ENCODE measurements at regions not wholly inside any gene's neighbourhood (a gene's known extent, or its start where the extent isn't known, plus 50 kb on each side); places are given as distances from the start of the nearest gene placed in this dataset.

DNA sequence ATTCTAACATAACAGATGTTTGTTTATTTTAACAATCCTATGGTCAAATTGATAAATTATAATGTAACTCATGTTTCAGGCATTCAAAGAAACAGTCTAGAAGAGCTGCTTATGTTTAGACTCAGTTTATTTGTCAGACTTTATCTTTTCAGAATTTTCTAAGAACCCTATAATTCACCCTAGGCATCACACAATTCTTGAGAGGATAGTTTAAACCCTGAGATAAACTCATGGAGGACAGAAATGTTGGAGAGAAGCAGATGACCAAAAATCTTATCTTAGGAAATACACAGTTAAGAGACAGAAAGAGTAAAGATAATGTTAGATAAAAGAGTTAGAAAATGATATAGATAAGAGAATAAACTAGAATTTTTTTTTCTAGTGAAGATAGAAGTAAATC lies 1185.7 kb upstream of the SLC10A2 start:
- H3K79me2 ChIP-seq (ENCODE audit: low read length) = no peaks in the 10 kb centered on the region
- no peaks in the 10 kb centered on the region for H3K4me1 ChIP-seq (ENCODE audit: insufficient read depth, low read length)
- ATAC-seq (no peak), DNase-seq (no peak)
- no peaks in the 10 kb centered on the region for H3K27me3 ChIP-seq (ENCODE audit: low read length)
- intact Hi-C loops (cut with micrococcal nuclease) = no loop called here
- H4K20me1 ChIP-seq (ENCODE audit: low read length) = no peaks in the 10 kb centered on the region
- no peaks in the 10 kb centered on the region for H3F3A ChIP-seq (ENCODE audit: low read length, unreplicated experiment)
- H3K4me3 ChIP-seq (ENCODE audit: low read length) = no peak overlapping the region
- no peak overlapping the region for H3K4me2 ChIP-seq (ENCODE audit: low read length)
- POLR2A ChIA-PET (ENCODE audit: unreplicated experiment) = no interaction called here
- H2AFZ ChIP-seq (ENCODE audit: low read length) = no peak overlapping the region
- no peaks in the 10 kb centered on the region for H3K9me2 ChIP-seq (replicated peaks; ENCODE audit: low read length)
- no peak overlapping the region for H3K9ac ChIP-seq (ENCODE audit: low read length)
- no TSS peak for BruUV-seq (replicated peaks)
- H3K27ac ChIP-seq (ENCODE audit: low read length) = no peak overlapping the region
- no peaks in the 10 kb centered on the region for H3K9me3 ChIP-seq (ENCODE audit: low read length)
- TF ChIP-seq EZH2 (IDR thresholded peaks at IDR 0.05; ENCODE audit: low read length, unreplicated experiment) (no peak), EZH2phosphoT487 (IDR thresholded peaks at IDR 0.05; ENCODE audit: borderline replicate concordance, low read length) (no peak)
- TF ChIP-seq, protein P1, sequence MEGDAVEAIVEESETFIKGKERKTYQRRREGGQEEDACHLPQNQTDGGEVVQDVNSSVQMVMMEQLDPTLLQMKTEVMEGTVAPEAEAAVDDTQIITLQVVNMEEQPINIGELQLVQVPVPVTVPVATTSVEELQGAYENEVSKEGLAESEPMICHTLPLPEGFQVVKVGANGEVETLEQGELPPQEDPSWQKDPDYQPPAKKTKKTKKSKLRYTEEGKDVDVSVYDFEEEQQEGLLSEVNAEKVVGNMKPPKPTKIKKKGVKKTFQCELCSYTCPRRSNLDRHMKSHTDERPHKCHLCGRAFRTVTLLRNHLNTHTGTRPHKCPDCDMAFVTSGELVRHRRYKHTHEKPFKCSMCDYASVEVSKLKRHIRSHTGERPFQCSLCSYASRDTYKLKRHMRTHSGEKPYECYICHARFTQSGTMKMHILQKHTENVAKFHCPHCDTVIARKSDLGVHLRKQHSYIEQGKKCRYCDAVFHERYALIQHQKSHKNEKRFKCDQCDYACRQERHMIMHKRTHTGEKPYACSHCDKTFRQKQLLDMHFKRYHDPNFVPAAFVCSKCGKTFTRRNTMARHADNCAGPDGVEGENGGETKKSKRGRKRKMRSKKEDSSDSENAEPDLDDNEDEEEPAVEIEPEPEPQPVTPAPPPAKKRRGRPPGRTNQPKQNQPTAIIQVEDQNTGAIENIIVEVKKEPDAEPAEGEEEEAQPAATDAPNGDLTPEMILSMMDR (conservative IDR thresholded peaks at IDR 0.05; ENCODE audit: low read depth, low read length) = no peak
- CTCF ChIA-PET = no interaction called here
- H3K36me3 ChIP-seq (ENCODE audit: low read depth, low read length) = no peaks in the 10 kb centered on the region

GRCh38 chr13:104246955-104247354 lies 1180.7 kb upstream of the SLC10A2 start:
- Histone ChIP-seq H4K20me1 (ENCODE audit: low read length) (no peaks in the 10 kb centered on the region), H3F3A (ENCODE audit: low read length, unreplicated experiment) (no peaks in the 10 kb centered on the region), H3K79me2 (ENCODE audit: low read length) (no peaks in the 10 kb centered on the region), H3K4me1 (ENCODE audit: insufficient read depth, low read length) (no peaks in the 10 kb centered on the region), H3K9ac (ENCODE audit: low read length) (no peak overlapping the region), H3K9me2 (replicated peaks; ENCODE audit: low read length) (no peaks in the 10 kb centered on the region), H3K27me3 (ENCODE audit: low read length) (no peaks in the 10 kb centered on the region), H3K4me3 (ENCODE audit: low read length) (no peak overlapping the region), H3K9me3 (ENCODE audit: low read length) (no peaks in the 10 kb centered on the region), H2AFZ (ENCODE audit: low read length) (no peak overlapping the region), H3K4me2 (ENCODE audit: low read length) (no peak overlapping the region), H3K27ac (ENCODE audit: low read length) (no peak overlapping the region), H3K36me3 (ENCODE audit: low read depth, low read length) (no peaks in the 10 kb centered on the region)
- BruUV-seq (replicated peaks) = no TSS peak
- ChIA-PET CTCF (no interaction called here), POLR2A (ENCODE audit: unreplicated experiment) (no interaction called here)
- no peak for DNase-seq
- TF ChIP-seq EZH2phosphoT487 (IDR thresholded peaks at IDR 0.05; ENCODE audit: borderline replicate concordance, low read length) = no peak
- TF ChIP-seq, protein P1 (conservative IDR thresholded peaks at IDR 0.05; ENCODE audit: low read depth, low read length) = no peak
- no peak for TF ChIP-seq EZH2 (IDR thresholded peaks at IDR 0.05; ENCODE audit: low read length, unreplicated experiment)
- no peak for ATAC-seq
- intact Hi-C loops (cut with micrococcal nuclease) = no loop called here

GRCh38 chr13:104206450-104207044 lies 1140.3 kb upstream of the SLC10A2 start:
- ChIA-PET POLR2A (ENCODE audit: unreplicated experiment) (no interaction called here), CTCF (no interaction called here)
- Histone ChIP-seq H3K27ac (ENCODE audit: low read length) (no peak overlapping the region), H3K4me3 (ENCODE audit: low read length) (no peak overlapping the region), H3K36me3 (ENCODE audit: low read depth, low read length) (no peaks in the 10 kb centered on the region), H3K79me2 (ENCODE audit: low read length) (no peaks in the 10 kb centered on the region), H3F3A (ENCODE audit: low read length, unreplicated experiment) (no peaks in the 10 kb centered on the region), H2AFZ (ENCODE audit: low read length) (no peak overlapping the region), H3K9me2 (replicated peaks; ENCODE audit: low read length) (no peaks in the 10 kb centered on the region), H3K9ac (ENCODE audit: low read length) (no peak overlapping the region), H3K9me3 (ENCODE audit: low read length) (no peaks in the 10 kb centered on the region), H3K27me3 (ENCODE audit: low read length) (no peaks in the 10 kb centered on the region), H3K4me1 (ENCODE audit: insufficient read depth, low read length) (no peaks in the 10 kb centered on the region), H3K4me2 (ENCODE audit: low read length) (no peak overlapping the region), H4K20me1 (ENCODE audit: low read length) (no peaks in the 10 kb centered on the region)
- intact Hi-C loops (cut with micrococcal nuclease) = no loop called here
- BruUV-seq (replicated peaks) = no TSS peak
- no peak for ATAC-seq
- TF ChIP-seq EZH2phosphoT487 (IDR thresholded peaks at IDR 0.05; ENCODE audit: borderline replicate concordance, low read length) (no peak), EZH2 (IDR thresholded peaks at IDR 0.05; ENCODE audit: low read length, unreplicated experiment) (no peak)
- TF ChIP-seq, protein P1 (conservative IDR thresholded peaks at IDR 0.05; ENCODE audit: low read depth, low read length) = no peak
- DNase-seq = no peak
